GM12878 (cell line): ENCODE measurements at regions not wholly inside any gene's neighbourhood (a gene's known extent, or its start where the extent isn't known, plus 50 kb on each side); places are given as distances from the start of the nearest gene placed in this dataset.

Experiments used
- ATAC-seq: fragments of 200-7000 bp; cut with Tn5 transposase; 3 replicates; pipeline ENCODE4 v1.9.1; 2020; ENCODE audit warnings: mild to moderate bottlenecking, moderate library complexity
- BruUV-seq: library from RNA; stranded (reverse); fragments of 400-500 nt; replicated peaks from 2 replicates; lab custom pipeline; 2021; lab: Mats Ljungman, UMichigan
- CTCF ChIA-PET: fragments of 300-600 bp; sonication (Branson Sonifier 250); formaldehyde crosslinking; extraction: SDS; loops from one replicate; lab custom pipeline; 2021; ENCODE audit warnings: inconsistent platforms; lab: Yijun Ruan, JAX
- POLR2A ChIA-PET: fragments of 350-600 bp; formaldehyde crosslinking; extraction: SDS; loops from one replicate; lab custom pipeline; 2021; ENCODE audit warnings: inconsistent platforms; lab: Charles Lee
- RAD21 ChIA-PET: fragments of 300-600 bp; sonication (Branson Sonifier 250); formaldehyde crosslinking; loops from one replicate; lab custom pipeline; 2023; ENCODE audit warnings: antibody characterized with exemption; ENCODE audit not compliant: unreplicated experiment; lab: Charles Lee
- SMC1A ChIA-PET: fragments of 300-600 bp; sonication (Branson Sonifier 250); formaldehyde crosslinking; loops from one replicate; lab custom pipeline; 2023; ENCODE audit not compliant: unreplicated experiment, uncharacterized antibody; lab: Charles Lee
- DNase-seq: peaks from one replicate; pipeline ENCODE4 v3.0.0-alpha.2; 2011; ENCODE audit warnings: low read depth, low spot score
- FAIRE-seq: peaks from 3 replicates; lab custom pipeline; 2011; peaks lifted over from hg19 to GRCh38; lab: Jason Lieb, UNC
- H2AFZ ChIP-seq: 2 replicates; pipeline ENCODE4 v1.6.0; 2011; ENCODE audit warnings: low read depth, low read length, control low read depth; ENCODE audit not compliant: control insufficient read depth
- H3K27ac ChIP-seq: 2 replicates; pipeline ENCODE4 v1.5.1; 2011; ENCODE audit warnings: control low read depth; ENCODE audit not compliant: control insufficient read depth, insufficient read depth
- H3K27me3 ChIP-seq, 2 experiments: replicated peaks in 1 of 2; 2 replicates each; pipeline versions ENCODE4 v1.6.0 to v1.6.1; 2011; ENCODE audit warnings: low read length in 1 of 2; ENCODE audit not compliant: control insufficient read depth in 2 of 2, insufficient read depth in 2 of 2
- H3K36me3 ChIP-seq, 2 experiments: 2 replicates each; pipeline ENCODE4 v1.5.1; 2011; ENCODE audit warnings: low read length in 1 of 2; ENCODE audit not compliant: control insufficient read depth in 2 of 2, insufficient read depth in 2 of 2
- H3K4me1 ChIP-seq: 2 replicates; pipeline ENCODE4 v1.6.1; 2011; ENCODE audit warnings: mild to moderate bottlenecking, low read length, moderate library complexity, mixed read lengths; ENCODE audit not compliant: control insufficient read depth, insufficient read depth
- H3K4me2 ChIP-seq: 2 replicates; pipeline ENCODE4 v1.6.0; 2011; ENCODE audit warnings: control low read depth; ENCODE audit not compliant: control insufficient read depth, insufficient read depth
- H3K4me3 ChIP-seq: fragments of 200-600 bp; sonication (generic); 2 replicates; pipeline ENCODE4 v1.5.1; 2016
- H3K79me2 ChIP-seq: 2 replicates; pipeline ENCODE4 v1.6.0; 2011; ENCODE audit warnings: low read length; ENCODE audit not compliant: control insufficient read depth, insufficient read depth
- H3K9ac ChIP-seq: 2 replicates; pipeline ENCODE4 v1.8.0; 2011; ENCODE audit warnings: low read length, control low read depth, mixed read lengths; ENCODE audit not compliant: control insufficient read depth, insufficient read depth
- H3K9me3 ChIP-seq: replicated peaks from 3 replicates; pipeline ENCODE4 v1.5.1; 2011; ENCODE audit warnings: mild to moderate bottlenecking, low read length; ENCODE audit not compliant: control insufficient read depth, insufficient read depth
- H4K20me1 ChIP-seq: 2 replicates; pipeline ENCODE4 v1.6.0; 2011; ENCODE audit not compliant: control insufficient read depth, insufficient read depth
- CEBPZ ChIP-seq: fragments of 150-350 bp; IDR thresholded peaks from 2 replicates; pipeline ENCODE4 v1.6.1; 2016; ENCODE audit warnings: low read depth, low read length
- CTCF ChIP-seq, 3 experiments: IDR thresholded peaks in 2 of 3; conservative IDR thresholded peaks in 1 of 3; 2 replicates each; pipeline ENCODE4 v1.5.1; 2011; ENCODE audit warnings: low read depth in 3 of 3, low read length in 3 of 3, mild to moderate bottlenecking in 3 of 3, control low read depth in 2 of 3, moderate library complexity in 2 of 3, inconsistent platforms in 1 of 3, mixed read lengths in 1 of 3; ENCODE audit not compliant: control insufficient read depth in 2 of 3, insufficient read depth in 1 of 3; ENCODE audit errors: extremely low read depth in 1 of 3
- HCFC1 ChIP-seq: fragments of 150-350 bp; IDR thresholded peaks from 2 replicates; pipeline ENCODE4 v1.6.1; 2014; ENCODE audit warnings: low read length
- NR2F1 ChIP-seq: fragments of 450-650 bp; conservative IDR thresholded peaks from 2 replicates; pipeline ENCODE4 v1.6.1; 2017; ENCODE audit warnings: mild to moderate bottlenecking
- RAD21 ChIP-seq: IDR thresholded peaks from 2 replicates; pipeline ENCODE4 v1.6.1; 2011; ENCODE audit warnings: mild to moderate bottlenecking, low read depth, low read length, moderate library complexity; ENCODE audit not compliant: insufficient read depth
- RUNX3 ChIP-seq: IDR thresholded peaks from 2 replicates; pipeline ENCODE4 v1.6.1; 2012; ENCODE audit warnings: low read length, inconsistent platforms
- SMC3 ChIP-seq: IDR thresholded peaks from 2 replicates; pipeline ENCODE4 v1.6.1; 2011; ENCODE audit warnings: low read length, improper control_type of control experiment, borderline replicate concordance
- YY1 ChIP-seq: IDR thresholded peaks from 2 replicates; pipeline ENCODE4 v1.6.1; 2011; ENCODE audit warnings: low read depth, mild to moderate bottlenecking, low read length
- WGBS: methylation state at CpG from one replicate; pipeline ENCODE4 v1.1.6; 2016; ENCODE audit warnings: low lambda C conversion rate; ENCODE audit not compliant: insufficient replicate concordance, insufficient coverage; ENCODE audit errors: missing lambda C conversion rate; 5-methylcytosine and 5-hydroxymethylcytosine counted together
- in situ Hi-C: fragments of 300-500 bp; cut with MboI; formaldehyde crosslinking; loops from 9 replicates; pipeline ENCODE4 v1.14.3; 2018; ENCODE audit warnings: mixed read lengths
- intact Hi-C: fragments of 100-400 bp; cut with micrococcal nuclease; formaldehyde crosslinking; loops from one replicate; pipeline ENCODE4 v1.14.2; 2022; ENCODE audit not compliant: unreplicated experiment
- TF ChIP-seq, protein P1 (sequence below): fragments of 450-650 bp; IDR thresholded peaks from 2 replicates; pipeline ENCODE4 v1.6.1; 2017; ENCODE audit warnings: borderline replicate concordance
- TF ChIP-seq, protein P2 (sequence below): fragments of 450-650 bp; IDR thresholded peaks from 2 replicates; pipeline ENCODE4 v1.6.1; 2017; ENCODE audit warnings: low read depth, mild to moderate bottlenecking, moderate library complexity

DNA sequence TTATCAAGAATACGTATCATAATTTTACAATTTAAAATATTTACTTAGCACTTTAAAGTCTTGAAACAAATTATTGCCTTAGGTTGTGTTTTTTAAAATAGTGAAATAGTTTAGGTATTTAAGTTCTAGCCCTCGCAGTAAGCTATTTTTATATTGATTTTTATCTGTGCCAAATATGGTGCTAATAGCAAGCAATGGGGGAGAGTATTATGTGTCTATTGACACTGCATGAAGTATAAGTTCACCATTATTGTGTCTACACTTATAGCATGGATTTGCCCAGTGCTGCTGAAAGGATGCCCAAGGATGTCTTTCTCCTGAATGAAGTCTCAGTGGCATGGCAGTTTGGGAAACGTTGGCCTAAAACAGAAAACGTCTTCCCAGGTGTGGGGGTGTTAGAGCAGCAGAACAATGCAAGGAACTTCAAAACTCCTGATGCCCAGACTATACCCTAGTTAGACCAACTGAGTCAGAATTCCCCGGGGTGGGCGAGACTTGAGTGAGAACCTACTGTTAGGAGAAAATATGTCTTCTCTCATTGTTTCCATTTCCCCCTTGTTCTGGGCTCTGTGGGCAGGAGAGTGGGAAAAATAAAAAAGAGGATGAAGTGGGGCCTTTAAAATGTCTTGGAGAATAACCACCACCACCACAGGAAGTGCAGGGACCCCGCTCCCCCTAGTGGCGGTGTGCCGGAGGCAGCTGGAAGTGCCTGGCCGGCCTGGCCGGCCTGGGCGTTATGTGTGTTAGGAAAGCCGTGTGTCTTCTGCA is 104.2 kb upstream of the SLC7A14 start:
- Histone ChIP-seq H4K20me1 (no peaks in the 10 kb centered on the region), H3K9ac (no peak overlapping the region), H3K4me2 (no peak overlapping the region), H3K79me2 (no peaks in the 10 kb centered on the region), H3K9me3 (no peaks in the 10 kb centered on the region), H3K4me3 (no peak overlapping the region), H3K36me3 (no peaks in the 10 kb centered on the region), H3K4me1 (no peaks in the 10 kb centered on the region), H2AFZ (no peak overlapping the region), H3K27ac (no peak overlapping the region), H3K27me3 (no peaks in the 10 kb centered on the region; a peak in 1 of 4 replicates)
- in situ Hi-C loops, result loop anchor here (5.0 kb wide), 1 partner anchor 268 kb away; no protein-coding TSS in a partner anchor
- RAD21 ChIA-PET, result interaction anchor here (0.6 to 3.3 kb wide), 4 partner anchors 122 to 279 kb away, joined by 3 to 20 read pairs (median 4); no protein-coding TSS in a partner anchor
- intact Hi-C loops, result loop anchor here (1.0 to 2.0 kb wide), 2 partner anchors 276 to 379 kb away; no protein-coding TSS in a partner anchor
- CTCF ChIA-PET, result interaction anchor here (0.8 to 3.6 kb wide), 6 partner anchors 13 to 279 kb away, joined by 3 to 38 read pairs (median 3); no protein-coding TSS in a partner anchor
- no TSS peak for BruUV-seq
- POLR2A ChIA-PET, result no interaction called here
- SMC1A ChIA-PET, result interaction anchor here (1.2 to 2.9 kb wide), 4 partner anchors 277 to 499 kb away, joined by 3 to 21 read pairs (median 4); no protein-coding TSS in a partner anchor
- WGBS, result 26% methylated on average over 13 of the region's 13 CpGs
- peak; percentile 81 for ATAC-seq
- peak; percentile 69 for FAIRE-seq
- DNase-seq, result no peak
- TF ChIP-seq, protein P1, sequence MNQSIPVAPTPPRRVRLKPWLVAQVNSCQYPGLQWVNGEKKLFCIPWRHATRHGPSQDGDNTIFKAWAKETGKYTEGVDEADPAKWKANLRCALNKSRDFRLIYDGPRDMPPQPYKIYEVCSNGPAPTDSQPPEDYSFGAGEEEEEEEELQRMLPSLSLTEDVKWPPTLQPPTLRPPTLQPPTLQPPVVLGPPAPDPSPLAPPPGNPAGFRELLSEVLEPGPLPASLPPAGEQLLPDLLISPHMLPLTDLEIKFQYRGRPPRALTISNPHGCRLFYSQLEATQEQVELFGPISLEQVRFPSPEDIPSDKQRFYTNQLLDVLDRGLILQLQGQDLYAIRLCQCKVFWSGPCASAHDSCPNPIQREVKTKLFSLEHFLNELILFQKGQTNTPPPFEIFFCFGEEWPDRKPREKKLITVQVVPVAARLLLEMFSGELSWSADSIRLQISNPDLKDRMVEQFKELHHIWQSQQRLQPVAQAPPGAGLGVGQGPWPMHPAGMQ, result no peak
- TF ChIP-seq CEBPZ (no peak), CTCF (IDR thresholded peaks at IDR 0.05 in 2 of 3, conservative IDR thresholded peaks at IDR 0.05 in 1 of 3; ENCODE audit: control insufficient read depth in 2 of 3, extremely low read depth in 1 of 3, insufficient read depth in 1 of 3, low read depth in 3 of 3, low read length in 3 of 3) (peak; percentile 69 to 81 (median 78)), RUNX3 (peak; percentile 38; the same call in 1 of the 2 replicates), HCFC1 (no peak), NR2F1 (no peak), YY1 (peak; percentile 53; the same call in 1 of the 2 replicates), RAD21 (peak; percentile 86), SMC3 (peak; percentile 84)
- TF ChIP-seq, protein P2, sequence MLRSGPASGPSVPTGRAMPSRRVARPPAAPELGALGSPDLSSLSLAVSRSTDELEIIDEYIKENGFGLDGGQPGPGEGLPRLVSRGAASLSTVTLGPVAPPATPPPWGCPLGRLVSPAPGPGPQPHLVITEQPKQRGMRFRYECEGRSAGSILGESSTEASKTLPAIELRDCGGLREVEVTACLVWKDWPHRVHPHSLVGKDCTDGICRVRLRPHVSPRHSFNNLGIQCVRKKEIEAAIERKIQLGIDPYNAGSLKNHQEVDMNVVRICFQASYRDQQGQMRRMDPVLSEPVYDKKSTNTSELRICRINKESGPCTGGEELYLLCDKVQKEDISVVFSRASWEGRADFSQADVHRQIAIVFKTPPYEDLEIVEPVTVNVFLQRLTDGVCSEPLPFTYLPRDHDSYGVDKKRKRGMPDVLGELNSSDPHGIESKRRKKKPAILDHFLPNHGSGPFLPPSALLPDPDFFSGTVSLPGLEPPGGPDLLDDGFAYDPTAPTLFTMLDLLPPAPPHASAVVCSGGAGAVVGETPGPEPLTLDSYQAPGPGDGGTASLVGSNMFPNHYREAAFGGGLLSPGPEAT, result no peak
